Endothelial cell of umbilical vein (primary cell): ENCODE measurements at regions not wholly inside any gene's neighbourhood (a gene's known extent, or its start where the extent isn't known, plus 50 kb on each side); places are given as distances from the start of the nearest gene placed in this dataset.
A peak's percentile ranks its signal among the peaks of the same experiment; 100 is the strongest.

Experiments
- BruUV-seq: library from RNA; stranded (reverse); fragments of 400-500 nt; replicated peaks from 2 replicates; lab custom pipeline; 2021; lab: Mats Ljungman, UMichigan
- CTCF ChIA-PET: fragments of 300-600, 350-600 bp; sonication (Branson Sonifier 250); formaldehyde crosslinking; loops from one replicate; lab custom pipeline; 2021; ENCODE audit warnings: antibody characterized with exemption, inconsistent platforms; lab: Charles Lee
- POLR2A ChIA-PET: fragments of 300-600, 350-600 bp; sonication (Branson Sonifier 250); formaldehyde crosslinking; loops from one replicate; lab custom pipeline; 2021; ENCODE audit warnings: antibody characterized with exemption, inconsistent platforms; lab: Charles Lee
- DNase-seq: peaks from one replicate; pipeline ENCODE4 v3.0.0-alpha.2; 2011; ENCODE audit warnings: low read depth, low spot score
- FAIRE-seq: peaks from 2 replicates; lab custom pipeline; 2011; peaks lifted over from hg19 to GRCh38; lab: Jason Lieb, UNC
- H2AFZ ChIP-seq: 2 replicates; pipeline ENCODE4 v1.6.0; 2012; ENCODE audit warnings: low read depth, low read length, control low read depth, inconsistent platforms
- H3K27ac ChIP-seq: 2 replicates; pipeline ENCODE4 v1.5.1; 2011; ENCODE audit warnings: low read depth, mild to moderate bottlenecking, control low read depth, low read length, moderate library complexity; ENCODE audit not compliant: insufficient read depth
- H3K27me3 ChIP-seq, 2 experiments: 2 replicates each; pipeline versions ENCODE4 v1.6.0 to v1.6.1; 2011; ENCODE audit warnings: low read length in 2 of 2, mixed read lengths in 1 of 2; ENCODE audit not compliant: control insufficient read depth in 2 of 2, insufficient read depth in 2 of 2
- H3K36me3 ChIP-seq, 2 experiments: 2 replicates in 1 of 2; 3 replicates in 1 of 2; pipeline ENCODE4 v1.5.1; 2011; ENCODE audit warnings: low read length in 2 of 2, mild to moderate bottlenecking in 1 of 2, moderate library complexity in 1 of 2; ENCODE audit not compliant: control insufficient read depth in 2 of 2, insufficient read depth in 2 of 2; ENCODE audit errors: extremely low read depth in 1 of 2
- H3K4me1 ChIP-seq: 3 replicates; pipeline ENCODE4 v1.5.1; 2011; ENCODE audit warnings: mild to moderate bottlenecking, low read length; ENCODE audit not compliant: control insufficient read depth, insufficient read depth; ENCODE audit errors: extremely low read depth
- H3K4me2 ChIP-seq: 2 replicates; pipeline ENCODE4 v1.6.1; 2011; ENCODE audit warnings: low read length, control low read depth, mixed read lengths; ENCODE audit not compliant: insufficient read depth
- H3K4me3 ChIP-seq, 3 experiments: fragments of 200-600 bp in 1 of 3; sonication (generic), shearing (Covaris generic) in 1 of 3; replicated peaks in 1 of 3; 2 replicates each; pipeline ENCODE4 v1.5.1; 2011 to 2016; ENCODE audit warnings: control low read depth in 3 of 3, low read length in 3 of 3, mild to moderate bottlenecking in 2 of 3, inconsistent platforms in 1 of 3, low read depth in 1 of 3, moderate library complexity in 1 of 3; ENCODE audit not compliant: insufficient read depth in 1 of 3
- H3K79me2 ChIP-seq: 2 replicates; pipeline ENCODE4 v1.6.0; 2012; ENCODE audit warnings: low read length, inconsistent platforms; ENCODE audit not compliant: control insufficient read depth, insufficient read depth
- H3K9ac ChIP-seq: replicated peaks from 2 replicates; pipeline ENCODE3; 2011; ENCODE audit warnings: low read length, control low read depth; ENCODE audit not compliant: insufficient read depth; ENCODE audit errors: extremely low read depth
- H3K9me1 ChIP-seq: replicated peaks from 3 replicates; pipeline ENCODE4 v1.6.0; 2011; ENCODE audit warnings: mild to moderate bottlenecking, low read length; ENCODE audit not compliant: control insufficient read depth, insufficient read depth; ENCODE audit errors: extremely low read depth
- H3K9me3 ChIP-seq: replicated peaks from 2 replicates; pipeline ENCODE4 v1.5.1; 2012; ENCODE audit warnings: low read length, inconsistent platforms; ENCODE audit not compliant: control insufficient read depth, insufficient read depth
- H4K20me1 ChIP-seq: replicated peaks from 2 replicates; pipeline ENCODE3; 2011; ENCODE audit warnings: mild to moderate bottlenecking, low read length; ENCODE audit not compliant: control insufficient read depth, insufficient read depth; ENCODE audit errors: extremely low read depth
- EZH2 ChIP-seq: IDR thresholded peaks from 2 replicates; pipeline ENCODE4 v1.6.1; 2012; ENCODE audit warnings: borderline replicate concordance, low read depth, mild to moderate bottlenecking, moderate library complexity, low read length, inconsistent platforms; ENCODE audit not compliant: severe bottlenecking
- FOS ChIP-seq: IDR thresholded peaks from 2 replicates; pipeline ENCODE4 v1.6.1; 2011; ENCODE audit warnings: mild to moderate bottlenecking, low read length, moderate library complexity, borderline replicate concordance; ENCODE audit not compliant: insufficient read depth
- GATA2 ChIP-seq: IDR thresholded peaks from 2 replicates; pipeline ENCODE4 v1.7.0; 2011; ENCODE audit warnings: low read depth, mild to moderate bottlenecking, moderate library complexity, mixed read lengths, low read length; ENCODE audit not compliant: insufficient read length, insufficient read depth
- JUN ChIP-seq: IDR thresholded peaks from 2 replicates; pipeline ENCODE4 v1.6.1; 2011; ENCODE audit warnings: borderline replicate concordance, low read depth; ENCODE audit not compliant: insufficient read length, insufficient read depth
- MAX ChIP-seq: IDR thresholded peaks from 2 replicates; pipeline ENCODE4 v1.6.1; 2011; ENCODE audit not compliant: insufficient read depth, insufficient read length
- MYC ChIP-seq: IDR thresholded peaks from one replicate; pipeline ENCODE4 v1.6.1; 2011; ENCODE audit warnings: mild to moderate bottlenecking, low read depth, low read length
- POLR2A ChIP-seq: IDR thresholded peaks from 2 replicates; pipeline ENCODE4 v1.6.1; 2012; ENCODE audit warnings: low read depth, mild to moderate bottlenecking, control low read depth, low read length
- POLR2AphosphoS5 ChIP-seq: IDR thresholded peaks from 2 replicates; pipeline ENCODE4 v1.6.1; 2012; ENCODE audit warnings: low read depth, mild to moderate bottlenecking, control low read depth, low read length, moderate library complexity; ENCODE audit not compliant: insufficient read depth
- dilution Hi-C: fragments of 300-500 bp; cut with MboI; formaldehyde crosslinking; loops from one replicate; pipeline ENCODE4 v1.15.0; 2019; ENCODE audit warnings: low sequenced_read_pairs; ENCODE audit not compliant: extremely low pct_ligation_motif_present
- intact Hi-C: fragments of 100-400 bp; cut with micrococcal nuclease; formaldehyde crosslinking; loops from one replicate; pipeline ENCODE4 v1.10.0; 2022
- TF ChIP-seq, protein P1 (sequence below), 2 donors: IDR thresholded peaks; 1 replicate in 1 of 2; 2 replicates in 1 of 2; pipeline ENCODE4 v1.5.1; 2011; ENCODE audit warnings: low read length in 2 of 2, mild to moderate bottlenecking in 2 of 2, moderate library complexity in 2 of 2, control low read depth in 1 of 2, inconsistent platforms in 1 of 2, low read depth in 1 of 2; ENCODE audit not compliant: insufficient read depth in 1 of 2; ENCODE audit errors: extremely low read depth in 1 of 2

DNA sequence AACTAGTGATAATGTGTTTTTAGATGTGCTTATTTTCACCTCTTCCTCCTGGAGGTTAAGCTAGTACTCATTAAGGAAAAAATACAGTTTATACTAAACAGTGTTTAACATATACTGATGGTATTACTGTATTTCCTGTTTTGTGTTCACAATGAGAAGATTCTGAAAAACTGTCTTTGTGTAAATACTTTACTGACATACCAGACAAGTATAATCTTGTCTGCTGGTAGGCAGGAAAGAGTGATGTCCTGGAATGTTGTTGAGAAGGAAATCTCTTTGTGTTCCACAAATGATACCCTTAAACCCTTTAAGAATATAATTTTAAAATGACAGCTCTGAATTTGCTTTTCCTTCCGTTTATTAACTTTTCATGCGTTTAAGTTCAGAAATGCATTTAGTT, 205.5 kb upstream of the NUDT6 start:
- ChIA-PET POLR2A (interaction anchor here (0.6 kb wide), 1 partner anchor 891 kb away, joined by 3 read pairs; no protein-coding TSS in a partner anchor), CTCF (interaction anchor here (0.6 to 3.9 kb wide), 39 partner anchors 10 to 1195 kb away, joined by 3 to 49 read pairs (median 5); partner anchors contain the start of gene SPRY1)
- TF ChIP-seq FOS (peak; percentile 6), GATA2 (no peak)
- DNase-seq, result peak; percentile 49
- Histone ChIP-seq H3K4me2 (peak overlapping the region; percentile 70), H2AFZ (peak overlapping the region; percentile 34), H3K9ac (peak overlapping the region; percentile 51), H3K27ac (peak overlapping the region; percentile 65), H3K9me3 (no peaks in the 10 kb centered on the region), H3K79me2 (no peaks in the 10 kb centered on the region), H3K36me3 (no peaks in the 10 kb centered on the region), H3K4me3 (no peak overlapping the region), H3K4me1 (peaks cover 18% of the 10 kb centered on the region), H4K20me1 (no peaks in the 10 kb centered on the region), H3K27me3 (no peaks in the 10 kb centered on the region), H3K9me1 (peaks cover 2% of the 10 kb centered on the region)
- FAIRE-seq, result no peak
- intact Hi-C loops, result loop anchor here (1.0 to 10.0 kb wide), 10 partner anchors 212 to 1134 kb away; partner anchors contain the start of gene SPRY1
- no TSS peak for BruUV-seq
- dilution Hi-C loops, result no loop called here

DNA sequence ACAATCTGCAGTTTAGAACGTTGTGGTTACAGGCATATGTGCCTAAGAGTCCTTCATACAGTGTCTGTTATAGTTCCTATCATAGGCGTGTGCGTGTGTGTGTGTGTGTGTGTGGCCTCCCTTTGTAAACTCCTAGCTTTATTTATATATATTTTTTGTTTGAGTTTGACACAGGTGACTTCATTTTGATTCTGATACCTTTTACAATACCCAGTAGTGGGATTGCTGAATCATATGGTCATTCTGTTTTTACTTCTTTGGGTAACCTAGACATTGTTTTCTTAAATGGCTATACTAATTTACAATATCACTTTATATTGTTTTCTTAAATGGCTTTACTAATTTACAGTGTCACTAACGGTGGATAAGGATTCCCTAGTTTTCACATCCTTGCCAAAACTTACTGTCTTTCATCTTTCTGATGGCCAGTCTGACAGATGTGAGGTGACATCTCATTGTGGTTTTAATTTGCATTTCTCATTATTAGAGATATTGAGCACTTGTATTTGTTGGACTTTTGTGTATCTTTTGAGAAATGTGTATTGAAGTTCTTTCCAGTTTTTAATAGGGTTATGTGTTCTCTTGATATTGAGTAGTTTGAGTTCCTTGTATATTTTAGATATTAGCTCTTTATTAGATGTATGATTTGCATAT, 211.1 kb upstream of the NUDT6 start:
- intact Hi-C loops, result no loop called here
- H3K9me1 ChIP-seq, result peaks cover 2% of the 10 kb centered on the region
- no TSS peak for BruUV-seq

More for the DNA sequence above, 211.1 kb upstream of the NUDT6 start:
- no peaks in the 10 kb centered on the region for H3K9me3 ChIP-seq
- peaks cover 1% of the 10 kb centered on the region for H3K4me1 ChIP-seq
- H3K4me2 ChIP-seq, result no peak overlapping the region
- H4K20me1 ChIP-seq, result no peaks in the 10 kb centered on the region
- no peaks in the 10 kb centered on the region for H3K36me3 ChIP-seq
- dilution Hi-C loops, result no loop called here
- CTCF ChIA-PET, result interaction anchor here (2.2 kb wide), 1 partner anchor 13 kb away, joined by 4 read pairs; no protein-coding TSS in a partner anchor
- H2AFZ ChIP-seq, result no peak overlapping the region
- no peak for FAIRE-seq
- H3K79me2 ChIP-seq, result no peaks in the 10 kb centered on the region
- H3K4me3 ChIP-seq, result no peak overlapping the region
- no peak for DNase-seq
- no peak overlapping the region for H3K27ac ChIP-seq
- H3K27me3 ChIP-seq, result no peaks in the 10 kb centered on the region
- POLR2A ChIA-PET, result no interaction called here
- no peak overlapping the region for H3K9ac ChIP-seq
- TF ChIP-seq JUN (no peak), EZH2 (no peak), POLR2AphosphoS5 (no peak), POLR2A (no peak), MAX (no peak), FOS (no peak), MYC (no peak)
- TF ChIP-seq, protein P1, sequence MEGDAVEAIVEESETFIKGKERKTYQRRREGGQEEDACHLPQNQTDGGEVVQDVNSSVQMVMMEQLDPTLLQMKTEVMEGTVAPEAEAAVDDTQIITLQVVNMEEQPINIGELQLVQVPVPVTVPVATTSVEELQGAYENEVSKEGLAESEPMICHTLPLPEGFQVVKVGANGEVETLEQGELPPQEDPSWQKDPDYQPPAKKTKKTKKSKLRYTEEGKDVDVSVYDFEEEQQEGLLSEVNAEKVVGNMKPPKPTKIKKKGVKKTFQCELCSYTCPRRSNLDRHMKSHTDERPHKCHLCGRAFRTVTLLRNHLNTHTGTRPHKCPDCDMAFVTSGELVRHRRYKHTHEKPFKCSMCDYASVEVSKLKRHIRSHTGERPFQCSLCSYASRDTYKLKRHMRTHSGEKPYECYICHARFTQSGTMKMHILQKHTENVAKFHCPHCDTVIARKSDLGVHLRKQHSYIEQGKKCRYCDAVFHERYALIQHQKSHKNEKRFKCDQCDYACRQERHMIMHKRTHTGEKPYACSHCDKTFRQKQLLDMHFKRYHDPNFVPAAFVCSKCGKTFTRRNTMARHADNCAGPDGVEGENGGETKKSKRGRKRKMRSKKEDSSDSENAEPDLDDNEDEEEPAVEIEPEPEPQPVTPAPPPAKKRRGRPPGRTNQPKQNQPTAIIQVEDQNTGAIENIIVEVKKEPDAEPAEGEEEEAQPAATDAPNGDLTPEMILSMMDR (IDR thresholded peaks at IDR 0.05; ENCODE audit: extremely low read depth in 1 of 2, insufficient read depth in 1 of 2, low read depth in 1 of 2, low read length in 2 of 2), result no peak
